GM18502 (cell line): ENCODE measurements at regions not wholly inside any gene's neighbourhood (a gene's known extent, or its start where the extent isn't known, plus 50 kb on each side); places are given as distances from the start of the nearest gene placed in this dataset.

Experiments
- ATAC-seq: cut with Tn5 transposase; IDR thresholded peaks from one replicate; pipeline ENCODE4 v1.9.1; 2021; ENCODE audit warnings: mild to moderate bottlenecking; ENCODE audit not compliant: unreplicated experiment, poor library complexity

DNA sequence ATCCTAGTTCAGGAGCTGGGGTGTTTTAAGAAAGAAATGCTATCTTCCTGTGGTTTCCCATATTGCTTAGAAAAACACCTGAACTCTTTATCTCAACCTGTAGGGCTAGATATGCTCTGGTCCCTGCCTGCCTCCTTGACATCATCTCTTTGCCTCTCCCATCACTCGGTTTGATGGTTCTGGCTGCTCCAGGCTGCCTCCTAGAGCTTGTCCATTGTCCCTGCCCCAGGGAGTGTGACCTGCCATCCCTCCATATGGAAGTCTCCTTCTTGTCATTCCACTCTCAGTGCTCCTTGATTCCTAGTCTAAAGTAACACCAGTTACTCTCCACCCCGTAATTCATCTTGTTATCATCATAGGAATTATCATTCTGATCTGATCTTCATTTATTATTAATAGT is 369.0 kb upstream of the EEF2KMT start:
- no peak for ATAC-seq

DNA sequence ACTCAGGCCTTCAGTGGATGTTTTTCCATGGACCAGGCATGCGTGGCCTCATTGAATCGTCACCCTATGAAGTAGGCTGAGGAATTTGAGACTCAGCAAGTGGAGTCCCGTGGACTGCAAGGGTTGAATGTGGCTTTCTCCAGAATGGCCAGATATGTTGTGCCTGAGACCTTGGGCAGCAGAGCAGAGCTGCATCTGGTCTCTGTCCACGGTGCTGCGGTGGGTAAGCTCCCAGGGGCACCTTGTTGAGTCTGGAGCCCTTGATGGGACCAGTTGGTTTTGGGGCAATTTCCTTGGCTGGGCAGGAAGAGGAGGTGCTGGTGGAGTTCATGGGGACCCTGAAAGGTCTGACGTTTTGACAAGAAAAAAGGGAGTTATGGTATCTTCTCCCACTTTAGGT is 368.1 kb upstream of the EEF2KMT start:
- no peak for ATAC-seq

DNA sequence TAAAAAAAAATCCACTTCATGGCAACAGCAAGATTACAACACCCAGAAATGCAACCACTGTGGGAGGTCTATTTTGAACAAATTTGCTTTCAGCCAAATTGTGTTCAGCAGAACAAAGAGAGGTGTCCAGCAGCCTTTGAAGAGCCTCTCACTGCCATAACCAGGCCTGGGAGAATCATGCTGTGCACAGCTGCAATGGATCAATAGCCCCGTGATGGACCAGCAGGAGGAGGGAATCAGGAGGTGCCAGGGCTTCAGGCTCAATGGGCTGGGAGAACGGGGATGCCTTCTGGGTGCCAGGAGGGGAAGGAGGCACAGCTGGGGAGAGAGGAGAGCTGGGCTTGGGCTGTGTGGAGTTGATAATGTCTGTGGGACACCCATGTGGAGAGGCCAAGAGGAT is 366.2 kb upstream of the EEF2KMT start:
- no peak for ATAC-seq

DNA sequence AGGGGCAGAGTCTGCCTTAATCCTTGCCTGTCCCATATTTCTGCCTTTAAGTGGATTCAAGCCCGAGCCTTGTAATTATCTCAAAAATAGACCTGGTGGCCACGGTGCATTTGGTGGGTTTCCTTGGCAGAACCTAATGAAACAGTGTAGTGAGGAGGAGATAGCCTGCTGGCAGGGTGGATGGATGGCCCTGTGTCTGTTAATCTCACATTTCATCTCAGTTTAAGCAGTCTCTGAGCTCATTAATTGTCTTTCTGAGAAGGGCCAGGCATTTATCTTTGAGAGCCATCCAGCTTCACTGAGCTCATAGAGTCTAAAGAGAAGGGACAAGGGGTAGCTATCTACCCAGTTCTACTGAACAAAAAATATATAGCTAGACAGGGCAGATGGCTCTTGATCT is 364.0 kb upstream of the EEF2KMT start:
- no peak for ATAC-seq

DNA sequence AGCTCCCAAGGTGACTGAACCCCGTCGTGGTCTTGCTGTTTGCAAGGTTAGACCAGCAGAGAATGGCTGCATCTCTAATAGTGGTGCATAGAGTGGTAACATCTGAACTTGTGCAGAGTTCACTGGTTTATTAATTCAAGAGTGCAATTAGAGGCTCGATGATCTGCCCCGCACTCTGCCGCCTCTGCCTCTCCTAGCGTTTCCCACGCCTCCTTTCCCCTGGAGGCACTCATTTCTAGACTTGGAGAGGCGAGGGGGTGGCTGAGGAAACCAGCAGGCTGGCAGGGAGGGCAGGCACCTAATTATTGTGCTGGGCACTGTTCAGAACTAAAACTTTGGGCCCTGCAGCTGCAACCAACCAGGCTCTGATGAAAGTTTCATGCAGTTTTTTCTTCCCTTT is 363.5 kb upstream of the EEF2KMT start:
- ATAC-seq: no peak

DNA sequence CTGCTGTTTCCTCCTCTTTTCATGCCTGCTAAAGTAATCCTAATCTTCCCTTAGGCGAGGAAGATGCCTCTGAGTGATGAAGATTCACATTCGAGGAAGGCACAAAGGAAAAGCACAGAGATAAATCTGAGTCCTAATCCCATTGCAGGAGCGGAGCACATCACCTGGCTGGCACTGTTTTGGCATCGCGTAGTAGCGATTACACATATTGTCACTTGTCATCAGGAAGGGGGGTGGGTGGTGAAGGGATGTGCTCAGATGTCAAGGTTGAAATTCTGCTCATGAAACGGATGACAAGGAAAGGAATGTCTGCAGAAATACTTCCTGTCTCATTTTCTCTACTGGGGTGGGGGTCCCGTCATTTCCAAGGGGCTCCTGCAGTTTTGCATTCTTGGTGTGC is 363.1 kb upstream of the EEF2KMT start:
- no peak for ATAC-seq

DNA sequence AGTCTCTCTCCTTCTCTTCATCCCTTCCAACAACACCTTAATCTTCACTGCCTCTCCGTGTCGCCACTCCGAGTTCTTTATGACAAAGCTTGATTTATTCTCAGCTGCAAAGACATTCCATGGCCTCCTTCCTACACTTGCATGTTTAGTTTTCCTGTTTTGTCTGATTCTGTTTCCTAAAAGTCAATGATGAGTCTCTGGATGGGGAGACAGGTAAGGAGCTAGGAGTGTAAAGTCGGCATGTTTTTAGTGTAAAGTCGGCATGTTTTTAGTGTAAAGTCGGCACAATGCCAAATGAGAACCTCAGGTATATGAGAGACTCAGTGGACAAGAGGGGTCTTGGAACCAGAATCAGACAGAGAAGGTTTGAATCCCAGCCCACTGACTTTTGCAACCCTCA is 362.3 kb upstream of the EEF2KMT start:
- ATAC-seq: no peak

DNA sequence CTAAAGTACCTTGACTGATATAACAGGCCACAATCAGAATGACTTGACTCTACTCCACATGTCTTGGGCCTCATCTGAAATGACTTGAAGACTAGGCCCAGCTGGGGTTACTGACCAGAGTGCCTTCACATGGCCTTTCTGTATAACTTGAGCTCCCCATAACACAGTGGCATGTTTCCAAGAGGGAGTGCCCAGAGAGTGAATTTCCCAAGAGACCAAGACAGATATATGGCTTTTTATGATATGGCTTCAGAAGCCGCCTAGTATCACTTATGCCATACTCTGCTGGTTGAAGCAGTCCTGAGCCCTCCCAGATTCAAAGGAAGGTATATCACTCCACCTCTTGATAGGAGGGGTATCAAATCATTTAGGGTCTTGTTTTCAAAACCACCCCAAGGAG is 357.5 kb upstream of the EEF2KMT start:
- no peak for ATAC-seq

DNA sequence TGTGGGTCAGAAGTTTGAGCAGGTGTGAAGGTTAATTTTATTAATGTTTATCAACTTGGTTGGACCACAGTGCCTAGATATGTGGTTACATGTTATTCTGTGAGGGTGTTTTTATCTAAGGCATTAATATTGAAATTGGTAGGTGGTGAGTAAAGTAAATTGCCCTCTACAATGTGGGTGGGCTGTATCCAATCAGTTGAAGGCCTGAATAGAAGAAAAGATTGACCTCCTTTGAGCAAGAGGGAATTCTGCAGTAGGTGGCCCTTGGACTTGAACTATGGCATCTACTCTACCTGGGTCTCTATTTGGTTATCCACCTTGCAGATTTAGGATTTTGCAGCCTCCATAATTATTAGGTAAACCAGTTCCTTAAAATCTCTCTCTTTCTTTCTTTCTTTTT is 356.8 kb upstream of the EEF2KMT start:
- no peak for ATAC-seq

DNA sequence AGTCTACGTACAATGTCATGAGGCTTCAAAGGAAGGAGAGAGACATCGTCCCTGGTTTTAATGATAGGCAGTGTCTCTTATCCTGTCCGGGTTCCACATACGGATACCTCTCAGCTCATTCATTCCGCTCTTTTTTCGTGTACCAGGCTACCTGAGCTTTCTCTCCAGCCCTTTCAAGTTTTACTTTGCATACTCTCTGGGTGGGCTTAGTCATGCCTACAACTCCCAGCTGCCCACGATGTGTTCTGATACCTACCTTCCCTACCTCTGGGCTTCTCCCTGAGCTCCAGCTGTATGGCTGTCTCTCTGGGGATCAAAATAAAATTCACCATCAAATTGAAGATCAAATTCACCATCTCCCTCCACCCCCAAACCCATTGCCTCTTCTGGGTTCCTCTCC is 354.0 kb upstream of the EEF2KMT start:
- no peak for ATAC-seq

DNA sequence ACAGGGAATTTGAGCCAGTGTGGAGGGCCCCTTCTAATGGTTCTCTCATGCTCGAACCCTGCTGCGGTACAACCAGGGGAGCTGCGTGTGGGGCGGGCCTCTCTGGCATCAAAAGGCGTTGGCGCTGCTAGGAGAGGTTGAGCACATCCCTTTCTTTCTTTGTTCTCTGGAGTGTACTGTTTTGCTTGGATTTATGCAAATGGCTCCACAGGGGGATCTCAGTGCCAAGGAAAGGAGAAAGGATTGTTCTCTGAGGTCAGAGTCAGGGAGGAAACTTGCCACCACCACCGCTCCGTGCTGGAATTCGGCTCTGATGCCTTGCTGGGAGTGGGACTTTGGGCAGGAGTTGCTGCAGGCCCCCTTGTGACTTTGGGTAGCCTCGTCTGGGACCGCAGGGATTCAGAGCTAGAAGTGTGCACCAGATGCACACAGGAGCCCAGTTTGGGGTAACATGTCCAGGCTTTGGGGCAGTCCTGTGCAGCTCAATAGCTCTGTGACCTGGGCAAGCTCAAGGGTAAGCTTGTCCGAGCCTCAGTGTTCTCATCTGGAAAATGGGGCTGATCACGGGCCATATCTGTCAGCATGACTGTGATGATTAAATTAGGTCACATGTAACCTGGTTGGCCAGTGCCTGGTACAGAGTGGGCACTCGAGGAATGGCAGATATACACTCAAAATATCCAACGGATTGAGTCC is 353.0 kb upstream of the EEF2KMT start:
- no peak for ATAC-seq

DNA sequence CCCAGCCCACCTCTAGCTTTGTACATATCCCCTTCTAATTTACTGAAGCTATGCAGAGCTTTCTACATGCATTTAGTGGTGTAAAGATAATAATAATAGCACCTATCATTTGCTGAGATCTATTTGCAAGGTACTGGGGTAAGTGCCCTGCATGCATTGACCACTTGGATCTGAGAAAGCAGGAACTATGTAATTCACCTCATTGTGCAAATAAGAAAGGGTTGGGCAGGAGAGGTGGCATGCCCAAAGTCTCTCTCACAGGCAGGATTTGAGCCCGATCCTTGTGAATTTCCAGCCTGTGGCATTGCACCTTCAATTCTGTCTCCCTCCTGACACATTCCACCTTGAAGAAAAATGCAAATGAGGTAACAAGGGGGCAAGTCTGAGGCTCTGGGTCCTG is 352.3 kb upstream of the EEF2KMT start:
- ATAC-seq: no peak

DNA sequence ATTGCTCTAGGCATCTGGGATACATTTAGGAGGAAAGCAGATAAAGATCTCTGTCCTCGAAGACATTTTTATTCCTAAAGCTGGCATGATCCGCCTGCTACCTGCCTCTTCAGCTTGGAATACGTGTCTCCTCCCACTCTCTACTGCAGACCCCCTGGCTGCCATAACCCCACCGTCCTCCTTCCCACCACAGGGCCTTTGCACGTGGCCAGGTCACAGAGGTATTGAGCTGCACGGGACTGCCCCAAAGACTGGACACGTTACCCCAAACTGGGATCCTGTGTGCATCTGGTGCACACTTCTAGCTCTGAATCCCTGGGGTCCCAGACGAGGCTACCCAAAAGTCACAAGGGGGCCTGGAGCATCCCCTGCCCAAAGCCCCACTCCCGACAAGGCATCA is 351.2 kb upstream of the EEF2KMT start:
- ATAC-seq: no peak

DNA sequence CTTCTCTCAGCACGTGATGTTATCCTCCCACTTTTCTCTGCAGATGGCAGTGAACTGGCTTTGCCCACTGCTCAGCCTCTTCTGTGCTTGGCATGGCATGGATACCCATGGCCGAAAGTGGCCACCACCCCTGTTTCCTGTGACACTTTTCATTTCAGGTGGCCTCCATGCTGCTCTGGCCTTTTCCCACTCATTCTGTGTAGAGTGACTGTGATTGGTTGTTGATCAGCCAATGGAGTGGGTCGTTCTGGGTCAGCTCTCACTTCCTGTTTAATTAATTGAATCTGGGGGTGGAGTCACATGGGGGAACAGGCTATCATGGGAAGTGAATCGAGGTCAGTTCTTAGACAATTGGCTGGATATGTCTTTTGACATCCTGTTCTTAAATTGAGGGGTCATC is 350.1 kb upstream of the EEF2KMT start:
- no peak for ATAC-seq

DNA sequence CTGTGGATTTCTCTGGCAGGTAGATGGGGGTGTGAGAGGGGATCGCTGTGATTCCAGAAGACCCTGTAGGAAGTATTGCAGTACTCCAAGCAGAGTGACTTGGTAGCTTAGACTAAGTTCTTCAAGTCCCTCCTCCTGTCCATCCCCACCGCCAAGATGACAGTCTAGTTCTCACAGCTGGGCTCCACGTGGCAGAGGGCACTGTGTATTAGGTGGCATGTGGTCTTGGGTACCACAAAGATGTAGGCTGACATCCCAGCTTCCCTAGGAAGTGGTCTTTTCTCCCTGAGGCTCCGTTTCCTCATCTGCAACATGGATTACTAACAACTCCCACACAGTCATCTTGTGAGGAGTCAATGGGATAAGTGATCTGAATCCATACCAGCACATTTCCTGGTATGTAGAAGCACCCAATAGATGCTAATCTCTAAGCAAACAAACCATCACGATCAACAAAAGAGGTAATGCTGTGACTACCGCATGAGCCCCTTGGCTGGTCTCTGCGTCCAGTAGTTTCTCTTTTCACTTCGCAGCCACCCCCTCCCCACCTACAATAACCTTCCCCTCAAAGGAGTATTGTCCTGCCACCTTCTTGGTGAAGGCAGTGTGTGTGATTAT is 349.1 kb upstream of the EEF2KMT start:
- no peak for ATAC-seq

DNA sequence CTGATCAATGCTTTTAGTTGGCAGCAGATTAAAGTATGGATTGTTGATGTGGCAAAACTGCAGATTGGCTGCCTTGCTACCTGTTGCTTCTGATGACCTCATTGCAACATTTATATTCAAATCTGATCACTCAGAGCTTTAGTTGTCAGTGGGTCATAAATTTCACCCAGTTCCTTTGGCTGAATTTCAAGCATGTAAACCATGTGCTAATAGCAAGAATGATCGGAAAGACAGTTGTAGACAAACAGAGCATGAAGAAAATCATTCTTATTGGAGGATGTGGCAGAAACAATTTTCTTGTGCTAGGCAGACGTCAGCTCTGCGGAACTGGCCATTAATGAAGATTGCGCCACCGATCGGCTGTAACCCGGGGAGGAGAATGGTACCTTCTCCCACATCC is 346.6 kb upstream of the EEF2KMT start:
- no peak for ATAC-seq

DNA sequence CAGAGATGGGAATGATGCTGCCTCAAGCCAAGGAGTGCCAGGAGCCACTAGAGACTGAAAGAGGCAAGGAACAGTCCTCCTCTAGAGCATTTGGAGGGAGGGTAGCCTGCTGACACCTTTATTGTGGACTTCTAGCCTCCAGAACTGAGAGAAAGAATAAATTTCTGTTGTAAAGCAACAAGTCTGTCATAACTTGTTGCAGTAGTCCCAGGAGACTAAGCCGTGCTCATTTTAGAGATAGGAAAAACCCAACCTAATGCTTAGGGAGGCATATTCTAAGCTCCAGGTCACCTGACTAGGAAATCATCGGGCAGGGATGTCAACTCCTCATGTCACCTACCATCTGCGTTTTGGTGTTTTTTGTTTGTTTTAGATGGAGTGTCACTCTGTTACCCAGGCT is 345.4 kb upstream of the EEF2KMT start:
- no peak for ATAC-seq

DNA sequence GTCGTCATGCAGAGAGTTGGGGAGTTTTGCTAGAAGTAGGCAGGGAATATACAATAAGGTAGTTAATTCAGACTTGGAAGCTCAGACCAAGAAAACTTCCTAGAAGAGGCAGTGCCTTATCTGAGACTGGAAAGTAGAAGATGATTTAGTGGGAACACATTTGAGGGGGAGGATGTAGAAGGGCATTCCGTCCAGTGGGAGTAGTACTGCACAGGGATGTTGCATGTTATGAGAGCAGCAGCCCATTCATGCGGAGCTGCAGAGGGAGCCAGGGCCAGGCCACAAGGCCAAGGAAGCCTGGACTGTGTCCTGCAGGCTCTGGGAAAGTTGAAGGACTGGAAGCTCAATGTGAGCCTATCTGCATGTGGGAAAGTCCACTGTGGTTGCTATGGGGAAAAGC is 344.5 kb upstream of the EEF2KMT start:
- ATAC-seq: no peak

DNA sequence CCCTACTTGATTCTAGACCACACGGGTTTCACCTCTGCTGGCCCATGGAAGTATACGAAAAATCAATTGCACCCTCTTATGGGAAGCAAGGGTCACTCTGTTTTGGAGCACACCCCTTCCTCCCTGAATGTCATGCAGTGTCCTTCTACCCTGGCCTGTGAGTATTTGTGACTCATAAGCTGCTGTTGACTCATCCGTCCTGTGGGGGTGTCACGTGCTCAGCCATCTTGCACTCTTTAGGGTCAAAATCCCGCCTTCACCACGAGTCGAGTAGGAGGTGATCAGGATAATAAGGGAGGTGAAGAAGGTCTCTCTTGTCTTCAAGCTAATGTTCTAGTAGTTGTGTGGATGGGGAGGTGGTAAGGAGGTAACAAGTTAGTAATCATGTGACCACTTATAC is 341.0 kb upstream of the EEF2KMT start:
- ATAC-seq: no peak

DNA sequence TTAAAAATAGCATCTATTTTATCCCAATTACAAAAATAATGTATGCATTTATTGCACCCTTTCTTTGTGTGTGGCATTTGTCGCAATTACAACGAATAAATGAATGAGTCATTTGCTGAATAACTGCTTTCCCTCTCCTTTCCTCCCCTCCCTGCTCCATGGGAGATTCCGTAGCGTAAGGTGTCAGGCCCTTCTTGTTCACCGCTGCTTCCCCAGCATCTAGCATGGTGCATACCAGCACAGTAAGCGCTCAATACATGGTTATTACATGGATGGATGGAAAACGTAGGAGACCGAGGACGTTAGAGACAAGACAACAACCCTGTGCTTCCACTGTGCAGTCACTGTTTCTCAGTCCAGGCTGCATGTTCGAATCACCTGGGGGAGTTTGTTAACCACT is 336.0 kb upstream of the EEF2KMT start:
- ATAC-seq: no peak

DNA sequence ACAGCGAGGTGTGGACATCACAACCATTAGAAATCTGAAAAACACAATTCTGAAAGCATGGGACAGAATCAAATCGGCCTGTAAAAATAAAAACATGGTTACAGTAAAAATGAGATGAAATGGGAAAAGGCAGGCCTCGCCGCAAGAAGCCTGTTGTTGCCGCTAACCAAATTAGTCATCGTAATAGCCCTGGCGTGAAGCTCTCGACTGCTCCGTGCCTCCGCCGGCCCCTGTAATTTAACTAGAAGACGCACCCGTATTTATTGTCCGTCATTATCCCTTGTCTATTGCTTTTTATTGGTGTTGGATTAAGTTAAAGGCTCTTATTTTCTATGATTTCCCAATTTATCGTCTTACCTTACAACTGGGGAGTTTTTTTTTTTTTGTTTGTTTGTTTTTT is 334.6 kb upstream of the EEF2KMT start:
- no peak for ATAC-seq

DNA sequence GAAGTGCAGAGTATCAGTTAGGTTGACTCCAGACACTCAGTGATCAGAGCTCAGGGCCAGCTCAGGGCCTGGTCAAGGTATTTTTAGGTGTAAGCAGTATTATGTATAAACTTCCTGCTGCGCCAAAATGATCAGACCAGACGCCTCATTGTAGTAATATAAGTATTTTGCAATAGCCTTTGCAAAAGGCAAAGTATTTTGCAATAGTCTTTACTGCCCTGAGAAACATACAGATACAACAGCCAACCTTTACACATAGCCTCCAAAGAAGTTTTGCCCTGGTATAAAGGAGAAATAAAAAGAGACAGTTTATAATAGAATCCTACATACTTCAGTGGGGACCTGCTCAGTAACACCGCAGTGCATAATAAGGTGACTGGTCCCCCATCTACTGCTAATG is 333.0 kb upstream of the EEF2KMT start:
- no peak for ATAC-seq

DNA sequence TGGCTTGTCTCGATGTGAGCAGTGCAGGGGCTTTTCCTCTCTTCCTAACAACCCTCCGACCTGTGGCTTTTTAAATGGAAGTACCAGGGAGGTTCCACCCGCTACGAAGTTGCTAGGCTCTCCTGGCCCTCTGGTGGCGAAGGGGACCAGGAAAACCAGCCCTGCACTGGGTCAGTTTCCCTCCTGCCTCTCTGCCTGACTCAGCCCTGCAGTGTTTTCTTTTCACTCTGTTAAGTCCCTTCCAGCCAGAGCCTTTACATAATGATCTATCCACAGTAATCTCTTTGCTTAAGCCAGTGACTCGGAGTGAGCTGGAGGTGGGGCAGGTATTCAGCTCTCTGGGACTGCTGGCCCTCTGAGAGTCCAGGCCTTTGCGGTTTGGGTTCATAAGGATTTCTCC is 331.3 kb upstream of the EEF2KMT start:
- ATAC-seq: no peak
